Endothelial cell of umbilical vein (primary cell): ENCODE measurements at regions not wholly inside any gene's neighbourhood (a gene's known extent, or its start where the extent isn't known, plus 50 kb on each side); places are given as distances from the start of the nearest gene placed in this dataset.

ENCODE experiments used
- BruUV-seq: library from RNA; stranded (reverse); fragments of 400-500 nt; replicated peaks from 2 replicates; lab custom pipeline; 2021; lab: Mats Ljungman, UMichigan
- CTCF ChIA-PET: fragments of 300-600, 350-600 bp; sonication (Branson Sonifier 250); formaldehyde crosslinking; loops from one replicate; lab custom pipeline; 2021; ENCODE audit warnings: antibody characterized with exemption, inconsistent platforms; lab: Charles Lee
- POLR2A ChIA-PET: fragments of 300-600, 350-600 bp; sonication (Branson Sonifier 250); formaldehyde crosslinking; loops from one replicate; lab custom pipeline; 2021; ENCODE audit warnings: antibody characterized with exemption, inconsistent platforms; lab: Charles Lee
- DNase-seq: peaks from one replicate; pipeline ENCODE4 v3.0.0-alpha.2; 2011; ENCODE audit warnings: low read depth, low spot score
- FAIRE-seq: peaks from 2 replicates; lab custom pipeline; 2011; peaks lifted over from hg19 to GRCh38; lab: Jason Lieb, UNC
- H2AFZ ChIP-seq: 2 replicates; pipeline ENCODE4 v1.6.0; 2012; ENCODE audit warnings: low read depth, low read length, control low read depth, inconsistent platforms
- H3K27ac ChIP-seq: 2 replicates; pipeline ENCODE4 v1.5.1; 2011; ENCODE audit warnings: low read depth, mild to moderate bottlenecking, control low read depth, low read length, moderate library complexity; ENCODE audit not compliant: insufficient read depth
- H3K27me3 ChIP-seq, 2 experiments: 2 replicates each; pipeline versions ENCODE4 v1.6.0 to v1.6.1; 2011; ENCODE audit warnings: low read length in 2 of 2, mixed read lengths in 1 of 2; ENCODE audit not compliant: control insufficient read depth in 2 of 2, insufficient read depth in 2 of 2
- H3K36me3 ChIP-seq, 2 experiments: 2 replicates in 1 of 2; 3 replicates in 1 of 2; pipeline ENCODE4 v1.5.1; 2011; ENCODE audit warnings: low read length in 2 of 2, mild to moderate bottlenecking in 1 of 2, moderate library complexity in 1 of 2; ENCODE audit not compliant: control insufficient read depth in 2 of 2, insufficient read depth in 2 of 2; ENCODE audit errors: extremely low read depth in 1 of 2
- H3K4me1 ChIP-seq: 3 replicates; pipeline ENCODE4 v1.5.1; 2011; ENCODE audit warnings: mild to moderate bottlenecking, low read length; ENCODE audit not compliant: control insufficient read depth, insufficient read depth; ENCODE audit errors: extremely low read depth
- H3K4me2 ChIP-seq: 2 replicates; pipeline ENCODE4 v1.6.1; 2011; ENCODE audit warnings: low read length, control low read depth, mixed read lengths; ENCODE audit not compliant: insufficient read depth
- H3K4me3 ChIP-seq, 3 experiments: fragments of 200-600 bp in 1 of 3; sonication (generic), shearing (Covaris generic) in 1 of 3; replicated peaks in 1 of 3; 2 replicates each; pipeline ENCODE4 v1.5.1; 2011 to 2016; ENCODE audit warnings: control low read depth in 3 of 3, low read length in 3 of 3, mild to moderate bottlenecking in 2 of 3, inconsistent platforms in 1 of 3, low read depth in 1 of 3, moderate library complexity in 1 of 3; ENCODE audit not compliant: insufficient read depth in 1 of 3
- H3K79me2 ChIP-seq: 2 replicates; pipeline ENCODE4 v1.6.0; 2012; ENCODE audit warnings: low read length, inconsistent platforms; ENCODE audit not compliant: control insufficient read depth, insufficient read depth
- H3K9ac ChIP-seq: replicated peaks from 2 replicates; pipeline ENCODE3; 2011; ENCODE audit warnings: low read length, control low read depth; ENCODE audit not compliant: insufficient read depth; ENCODE audit errors: extremely low read depth
- H3K9me1 ChIP-seq: replicated peaks from 3 replicates; pipeline ENCODE4 v1.6.0; 2011; ENCODE audit warnings: mild to moderate bottlenecking, low read length; ENCODE audit not compliant: control insufficient read depth, insufficient read depth; ENCODE audit errors: extremely low read depth
- H3K9me3 ChIP-seq: replicated peaks from 2 replicates; pipeline ENCODE4 v1.5.1; 2012; ENCODE audit warnings: low read length, inconsistent platforms; ENCODE audit not compliant: control insufficient read depth, insufficient read depth
- H4K20me1 ChIP-seq: replicated peaks from 2 replicates; pipeline ENCODE3; 2011; ENCODE audit warnings: mild to moderate bottlenecking, low read length; ENCODE audit not compliant: control insufficient read depth, insufficient read depth; ENCODE audit errors: extremely low read depth
- CTCF ChIP-seq, 2 donors: IDR thresholded peaks; 1 replicate in 1 of 2; 2 replicates in 1 of 2; pipeline ENCODE4 v1.5.1; 2011; ENCODE audit warnings: low read length in 2 of 2, mild to moderate bottlenecking in 2 of 2, moderate library complexity in 2 of 2, control low read depth in 1 of 2, inconsistent platforms in 1 of 2, low read depth in 1 of 2; ENCODE audit not compliant: insufficient read depth in 1 of 2; ENCODE audit errors: extremely low read depth in 1 of 2
- EZH2 ChIP-seq: IDR thresholded peaks from 2 replicates; pipeline ENCODE4 v1.6.1; 2012; ENCODE audit warnings: borderline replicate concordance, low read depth, mild to moderate bottlenecking, moderate library complexity, low read length, inconsistent platforms; ENCODE audit not compliant: severe bottlenecking
- FOS ChIP-seq: IDR thresholded peaks from 2 replicates; pipeline ENCODE4 v1.6.1; 2011; ENCODE audit warnings: mild to moderate bottlenecking, low read length, moderate library complexity, borderline replicate concordance; ENCODE audit not compliant: insufficient read depth
- GATA2 ChIP-seq: IDR thresholded peaks from 2 replicates; pipeline ENCODE4 v1.7.0; 2011; ENCODE audit warnings: low read depth, mild to moderate bottlenecking, moderate library complexity, mixed read lengths, low read length; ENCODE audit not compliant: insufficient read length, insufficient read depth
- JUN ChIP-seq: IDR thresholded peaks from 2 replicates; pipeline ENCODE4 v1.6.1; 2011; ENCODE audit warnings: borderline replicate concordance, low read depth; ENCODE audit not compliant: insufficient read length, insufficient read depth
- MYC ChIP-seq: IDR thresholded peaks from one replicate; pipeline ENCODE4 v1.6.1; 2011; ENCODE audit warnings: mild to moderate bottlenecking, low read depth, low read length
- POLR2A ChIP-seq: IDR thresholded peaks from 2 replicates; pipeline ENCODE4 v1.6.1; 2012; ENCODE audit warnings: low read depth, mild to moderate bottlenecking, control low read depth, low read length
- POLR2AphosphoS5 ChIP-seq: IDR thresholded peaks from 2 replicates; pipeline ENCODE4 v1.6.1; 2012; ENCODE audit warnings: low read depth, mild to moderate bottlenecking, control low read depth, low read length, moderate library complexity; ENCODE audit not compliant: insufficient read depth
- dilution Hi-C: fragments of 300-500 bp; cut with MboI; formaldehyde crosslinking; loops from one replicate; pipeline ENCODE4 v1.15.0; 2019; ENCODE audit warnings: low sequenced_read_pairs; ENCODE audit not compliant: extremely low pct_ligation_motif_present
- intact Hi-C: fragments of 100-400 bp; cut with micrococcal nuclease; formaldehyde crosslinking; loops from one replicate; pipeline ENCODE4 v1.10.0; 2022
- TF ChIP-seq, protein P1 (sequence below): IDR thresholded peaks from 2 replicates; pipeline ENCODE4 v1.6.1; 2011; ENCODE audit not compliant: insufficient read depth, insufficient read length

- Histone ChIP-seq H4K20me1 (no peaks in the 10 kb centered on the region), H2AFZ (no peak overlapping the region), H3K4me1 (peaks cover 32% of the 10 kb centered on the region), H3K36me3 (no peaks in the 10 kb centered on the region), H3K27me3 (no peaks in the 10 kb centered on the region), H3K79me2 (no peaks in the 10 kb centered on the region), H3K9ac (peak overlapping the region; percentile 39), H3K9me1 (no peaks in the 10 kb centered on the region), H3K4me2 (peak overlapping the region; percentile 53), H3K4me3 (no peak overlapping the region), H3K27ac (peak overlapping the region; percentile 82), H3K9me3 (no peaks in the 10 kb centered on the region)
- ChIA-PET POLR2A (no interaction called here), CTCF (interaction anchor here (0.6 to 2.0 kb wide), 9 partner anchors 10 to 919 kb away, joined by 3 to 6 read pairs (median 3); no protein-coding TSS in a partner anchor)
- dilution Hi-C loops (no loop called here), intact Hi-C loops (loop anchor here (1.0 to 2.0 kb wide), 7 partner anchors 25 to 216 kb away; no protein-coding TSS in a partner anchor)
- FAIRE-seq (peak; percentile 76), DNase-seq (peak; percentile 92)
- no TSS peak for BruUV-seq
- TF ChIP-seq EZH2 (no peak), GATA2 (peak; percentile 95), POLR2A (no peak), JUN (peak; percentile 92), FOS (peak; percentile 91), POLR2AphosphoS5 (peak; percentile 63), MYC (no peak), CTCF (IDR thresholded peaks at IDR 0.05; ENCODE audit: extremely low read depth in 1 of 2, insufficient read depth in 1 of 2, low read depth in 1 of 2, low read length in 2 of 2) (no peak)
- TF ChIP-seq, protein P1, sequence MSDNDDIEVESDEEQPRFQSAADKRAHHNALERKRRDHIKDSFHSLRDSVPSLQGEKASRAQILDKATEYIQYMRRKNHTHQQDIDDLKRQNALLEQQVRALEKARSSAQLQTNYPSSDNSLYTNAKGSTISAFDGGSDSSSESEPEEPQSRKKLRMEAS = no peak
Measured at GRCh38 chr11:122045181-122045586, 70.8 kb downstream of the BLID start.
